ENCODE measurements at regions not wholly inside any gene's neighbourhood (a gene's known extent, or its start where the extent isn't known, plus 50 kb on each side); places are given as distances from the start of the nearest gene placed in this dataset.

DNA sequence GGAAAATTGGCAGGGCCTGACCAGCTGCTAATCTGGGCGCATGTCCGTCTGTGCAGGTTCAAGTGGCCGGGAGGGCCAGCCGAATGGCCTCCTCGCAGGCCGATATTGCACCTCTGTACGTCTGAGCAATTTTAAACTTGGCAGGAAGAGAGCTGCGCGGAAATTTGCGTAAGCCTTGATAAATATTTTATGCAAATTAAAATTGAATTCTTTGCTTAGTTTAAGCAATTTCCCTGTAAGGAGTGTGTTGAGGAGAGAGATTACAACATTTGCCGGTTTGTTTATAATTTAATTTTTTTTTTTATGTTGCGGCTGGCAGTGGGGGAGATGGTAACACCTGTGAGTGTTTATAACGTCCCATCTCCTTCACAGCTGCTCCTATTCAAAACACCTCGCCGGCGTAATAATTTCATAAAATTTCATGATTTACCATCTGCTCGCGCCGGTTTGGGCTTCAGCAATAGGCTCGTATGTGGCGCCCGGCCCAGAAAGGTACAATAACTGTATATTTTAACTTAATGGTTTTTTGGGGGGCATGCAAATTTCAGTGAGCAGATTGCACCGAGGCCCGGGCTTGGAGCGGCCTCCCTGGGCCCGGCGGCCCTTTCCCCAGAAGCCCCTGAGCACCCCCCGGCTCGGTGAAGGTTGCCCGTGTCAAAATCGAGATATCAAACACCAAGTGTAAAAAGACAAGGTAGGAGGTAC is 269.4 kb upstream of the MVB12B start:
- no TSS peak for BruUV-seq (replicated peaks)
- Mint-ChIP-seq H3K4me1 (ENCODE audit: insufficient read depth, unreplicated experiment) (peaks cover 6% of the 10 kb centered on the region), H3K36me3 (ENCODE audit: insufficient read depth, unreplicated experiment) (no peaks in the 10 kb centered on the region), H3K4me3 (ENCODE audit: unreplicated experiment) (no peak overlapping the region), H3K27me3 (ENCODE audit: insufficient read depth, unreplicated experiment) (peaks cover 33% of the 10 kb centered on the region), H3K27ac (ENCODE audit: low read depth, unreplicated experiment) (no peak overlapping the region), H3K9me3 (ENCODE audit: unreplicated experiment) (no peaks in the 10 kb centered on the region)
- intact Hi-C loops (cut with micrococcal nuclease) = no loop called here
- ChIA-PET CTCF (no interaction called here), POLR2A (no interaction called here)
- TF ChIP-seq, protein P1, sequence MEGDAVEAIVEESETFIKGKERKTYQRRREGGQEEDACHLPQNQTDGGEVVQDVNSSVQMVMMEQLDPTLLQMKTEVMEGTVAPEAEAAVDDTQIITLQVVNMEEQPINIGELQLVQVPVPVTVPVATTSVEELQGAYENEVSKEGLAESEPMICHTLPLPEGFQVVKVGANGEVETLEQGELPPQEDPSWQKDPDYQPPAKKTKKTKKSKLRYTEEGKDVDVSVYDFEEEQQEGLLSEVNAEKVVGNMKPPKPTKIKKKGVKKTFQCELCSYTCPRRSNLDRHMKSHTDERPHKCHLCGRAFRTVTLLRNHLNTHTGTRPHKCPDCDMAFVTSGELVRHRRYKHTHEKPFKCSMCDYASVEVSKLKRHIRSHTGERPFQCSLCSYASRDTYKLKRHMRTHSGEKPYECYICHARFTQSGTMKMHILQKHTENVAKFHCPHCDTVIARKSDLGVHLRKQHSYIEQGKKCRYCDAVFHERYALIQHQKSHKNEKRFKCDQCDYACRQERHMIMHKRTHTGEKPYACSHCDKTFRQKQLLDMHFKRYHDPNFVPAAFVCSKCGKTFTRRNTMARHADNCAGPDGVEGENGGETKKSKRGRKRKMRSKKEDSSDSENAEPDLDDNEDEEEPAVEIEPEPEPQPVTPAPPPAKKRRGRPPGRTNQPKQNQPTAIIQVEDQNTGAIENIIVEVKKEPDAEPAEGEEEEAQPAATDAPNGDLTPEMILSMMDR (IDR thresholded peaks at IDR 0.05; ENCODE audit: unreplicated experiment) = no peak
- DNase-seq (ENCODE audit: unreplicated experiment) = no peak

DNA sequence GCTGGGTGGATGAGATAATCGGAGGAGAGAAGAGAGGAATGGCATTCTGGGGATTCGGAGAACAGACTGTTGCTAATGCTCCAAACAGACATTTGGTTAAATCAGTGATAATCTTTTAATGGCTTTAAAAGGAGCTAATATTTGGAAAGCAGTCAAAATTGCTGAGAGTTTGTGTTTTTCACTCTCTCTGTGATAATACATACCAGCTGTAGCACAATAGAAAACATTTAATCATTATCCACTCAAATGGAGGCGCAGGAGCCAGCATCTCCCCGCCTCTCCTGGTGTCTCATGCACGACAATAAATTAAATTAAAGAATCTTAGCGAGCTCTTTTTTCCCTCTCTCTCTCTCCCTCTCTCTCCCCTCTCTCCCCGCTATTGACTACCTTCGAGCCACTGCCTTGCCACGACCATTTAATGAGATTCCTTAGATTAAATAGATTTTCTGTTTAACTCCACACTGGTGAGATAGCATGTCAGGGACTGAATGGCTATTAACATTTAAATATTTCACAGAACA is 268.6 kb upstream of the MVB12B start:
- intact Hi-C loops (cut with micrococcal nuclease) = no loop called here
- Mint-ChIP-seq H3K4me3 (ENCODE audit: unreplicated experiment) (no peak overlapping the region), H3K4me1 (ENCODE audit: insufficient read depth, unreplicated experiment) (peaks cover 6% of the 10 kb centered on the region), H3K36me3 (ENCODE audit: insufficient read depth, unreplicated experiment) (no peaks in the 10 kb centered on the region), H3K9me3 (ENCODE audit: unreplicated experiment) (no peaks in the 10 kb centered on the region), H3K27me3 (ENCODE audit: insufficient read depth, unreplicated experiment) (peaks cover 31% of the 10 kb centered on the region), H3K27ac (ENCODE audit: low read depth, unreplicated experiment) (no peak overlapping the region)
- ChIA-PET CTCF (no interaction called here), POLR2A (no interaction called here)
- DNase-seq (ENCODE audit: unreplicated experiment) = no peak
- TF ChIP-seq, protein P1 (IDR thresholded peaks at IDR 0.05; ENCODE audit: unreplicated experiment) = no peak
- BruUV-seq (replicated peaks) = no TSS peak

DNA sequence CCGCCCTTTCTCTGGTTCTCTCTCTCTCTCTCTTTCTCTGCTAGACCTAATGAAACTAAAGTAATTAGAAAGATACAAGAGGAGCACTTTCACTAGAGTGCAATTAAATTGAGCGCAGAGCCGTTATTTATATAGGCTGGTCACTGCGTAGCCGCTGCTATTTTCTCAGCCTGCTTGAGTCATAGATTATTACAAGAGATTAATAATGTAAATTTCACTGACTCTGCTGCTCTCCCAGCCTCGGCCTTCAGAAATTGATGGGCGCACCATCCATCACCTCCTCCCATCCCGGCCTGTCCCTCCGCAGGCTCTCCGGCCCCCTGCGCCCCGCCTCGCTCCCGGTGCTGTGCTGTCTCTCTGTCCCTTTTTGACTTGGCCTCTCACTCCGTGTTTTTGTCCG is 268.0 kb upstream of the MVB12B start:
- TF ChIP-seq, protein P1 (IDR thresholded peaks at IDR 0.05; ENCODE audit: unreplicated experiment) = no peak
- ChIA-PET CTCF (no interaction called here), POLR2A (no interaction called here)
- DNase-seq (ENCODE audit: unreplicated experiment) = no peak
- Mint-ChIP-seq H3K36me3 (ENCODE audit: insufficient read depth, unreplicated experiment) (no peaks in the 10 kb centered on the region), H3K27ac (ENCODE audit: low read depth, unreplicated experiment) (no peak overlapping the region), H3K9me3 (ENCODE audit: unreplicated experiment) (no peaks in the 10 kb centered on the region), H3K4me3 (ENCODE audit: unreplicated experiment) (no peak overlapping the region), H3K27me3 (ENCODE audit: insufficient read depth, unreplicated experiment) (peaks cover 26% of the 10 kb centered on the region), H3K4me1 (ENCODE audit: insufficient read depth, unreplicated experiment) (peaks cover 6% of the 10 kb centered on the region)
- intact Hi-C loops (cut with micrococcal nuclease) = no loop called here
- no TSS peak for BruUV-seq (replicated peaks)

DNA sequence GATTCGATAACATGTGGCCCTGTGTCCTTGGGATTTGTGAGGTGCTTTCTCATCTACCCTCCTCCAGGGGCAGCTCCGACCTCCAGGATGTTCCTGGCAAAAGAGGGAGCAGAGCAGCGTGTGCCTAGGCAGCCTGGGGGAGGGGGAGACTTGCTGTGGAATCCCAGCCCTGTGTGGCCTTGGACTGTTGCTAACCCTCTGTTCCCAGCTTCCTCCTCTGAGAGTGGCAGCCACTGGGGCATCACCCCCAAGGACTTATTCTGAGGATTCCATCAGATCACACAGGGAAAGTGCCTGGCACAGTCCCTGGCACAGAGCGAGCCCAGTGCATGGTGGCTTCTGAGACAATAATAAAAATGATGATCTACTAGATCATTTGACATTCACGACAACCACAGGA is 265.1 kb upstream of the MVB12B start:
- Mint-ChIP-seq H3K27ac (ENCODE audit: low read depth, unreplicated experiment) (no peak overlapping the region), H3K36me3 (ENCODE audit: insufficient read depth, unreplicated experiment) (no peaks in the 10 kb centered on the region), H3K9me3 (ENCODE audit: unreplicated experiment) (no peaks in the 10 kb centered on the region), H3K27me3 (ENCODE audit: insufficient read depth, unreplicated experiment) (peaks cover 44% of the 10 kb centered on the region), H3K4me1 (ENCODE audit: insufficient read depth, unreplicated experiment) (no peaks in the 10 kb centered on the region), H3K4me3 (ENCODE audit: unreplicated experiment) (no peak overlapping the region)
- TF ChIP-seq, protein P1 (IDR thresholded peaks at IDR 0.05; ENCODE audit: unreplicated experiment) = no peak
- intact Hi-C loops (cut with micrococcal nuclease) = no loop called here
- DNase-seq (ENCODE audit: unreplicated experiment) = no peak
- ChIA-PET CTCF (interaction anchor here (0.6 kb wide), 1 partner anchor 116 kb away, joined by 3 read pairs; no protein-coding TSS in a partner anchor), POLR2A (no interaction called here)
- BruUV-seq (replicated peaks) = no TSS peak

Data from MCF 10A (cell line).